Right cardiac atrium (tissue), 5 donors: ENCODE measurements at regions not wholly inside any gene's neighbourhood (a gene's known extent, or its start where the extent isn't known, plus 50 kb on each side); places are given as distances from the start of the nearest gene placed in this dataset.

Source experiments
- ATAC-seq, 2 donors: fragments of 200-7000 bp; cut with Tn5 transposase; one replicate each; pipeline versions ENCODE4 v1.8.0 to v1.9.1; 2020; ENCODE audit warnings: moderate library complexity in 2 of 2, mild to moderate bottlenecking in 1 of 2
- DNase-seq, 3 donors: peaks; one replicate each; pipeline ENCODE4 v3.0.0-alpha.2; 2020
- H3K27ac ChIP-seq: one replicate; pipeline ENCODE4 v1.5.1; 2013; ENCODE audit warnings: mild to moderate bottlenecking, low read length, control low read depth, moderate library complexity
- H3K27me3 ChIP-seq: one replicate; pipeline ENCODE4 v1.6.1; 2013; ENCODE audit not compliant: control insufficient read depth, insufficient read depth
- H3K4me1 ChIP-seq: one replicate; pipeline ENCODE4 v1.6.1; 2013; ENCODE audit warnings: low read length; ENCODE audit not compliant: control insufficient read depth, insufficient read depth
- H3K4me3 ChIP-seq: one replicate; pipeline ENCODE4 v1.5.1; 2013; ENCODE audit warnings: low read length, control low read depth
- H3K9me3 ChIP-seq: one replicate; pipeline ENCODE4 v1.6.1; 2013; ENCODE audit warnings: low read length; ENCODE audit not compliant: control insufficient read depth
- WGBS: extraction: QIAGEN DNeasy Blood & Tissue Kit; methylation state at CpG from one replicate; pipeline ENCODE4 v1.1.7; 2013; 5-methylcytosine and 5-hydroxymethylcytosine counted together
- intact Hi-C, 4 donors: fragments of 100-400 bp; cut with DNase I; formaldehyde crosslinking; loops; one replicate each; pipeline versions ENCODE4 v1.11.0 to v1.14.0; 2022 to 2023
- microRNA-seq, 2 donors: library from miRNA; unstranded; fragments of <30 nt; microRNA quantifications; one replicate each; pipeline ENCODE4 v1.2.0, GENCODE V29; 2020 to 2021
- donor health status: healthy with polysubstance abuse.
- donor health status: DM: no; HTN: yes; CAD: no.
- donor health status: DM: no; HTN: no; CAD: no.
- donor health status: DM: no; HTN: yes; CAD: no; lungs with severe emphysema.
- donor health status: DM: yes; HTN: yes; CAD: no.

GRCh38 chr7:18437101-18437500 is 58.4 kb upstream of the HDAC9 start:
- intact Hi-C loops: no loop called here
- no peak overlapping the region for H3K4me3 ChIP-seq
- no peak overlapping the region for H3K27ac ChIP-seq
- 57% methylated on average over 1 of the region's 1 CpG for WGBS
- H3K4me1 ChIP-seq: no peaks in the 10 kb centered on the region
- no peaks in the 10 kb centered on the region for H3K27me3 ChIP-seq
- ATAC-seq (no peak), DNase-seq (no peak)
- no peaks in the 10 kb centered on the region for H3K9me3 ChIP-seq

- H3K27ac ChIP-seq: no peak overlapping the region
- WGBS: 45% methylated on average over 2 of the region's 2 CpGs
- intact Hi-C loops: no loop called here
- H3K4me1 ChIP-seq: no peaks in the 10 kb centered on the region
- H3K4me3 ChIP-seq: no peak overlapping the region
- H3K9me3 ChIP-seq: no peaks in the 10 kb centered on the region
- H3K27me3 ChIP-seq: no peaks in the 10 kb centered on the region
- DNase-seq (no peak), ATAC-seq (no peak)
Observed at GRCh38 chr7:18440934-18441333, 54.6 kb upstream of the HDAC9 start.

DNA sequence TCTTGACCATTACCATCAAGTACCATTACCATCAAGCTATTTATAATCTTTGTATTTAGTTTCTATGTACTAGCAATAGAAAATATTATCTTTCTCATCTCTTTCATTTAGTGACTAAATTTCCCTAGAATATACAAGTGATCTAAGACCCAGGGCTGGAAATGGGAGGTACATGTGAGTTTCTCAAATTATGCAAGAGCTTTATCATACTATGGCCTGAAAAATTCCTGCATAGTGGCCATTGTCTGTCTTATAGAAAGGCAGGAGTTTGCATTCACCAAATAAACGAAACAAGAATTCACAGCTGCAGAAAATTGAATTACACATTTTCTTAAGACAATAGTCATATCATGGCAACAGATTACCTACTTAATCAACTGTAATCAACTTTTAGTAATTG is 50.7 kb upstream of the HDAC9 start:
- 82% methylated on average over 1 of the region's 1 CpG for WGBS
- intact Hi-C loops: no loop called here
- DNase-seq (no peak), ATAC-seq (no peak)
- Histone ChIP-seq H3K4me1 (no peaks in the 10 kb centered on the region), H3K27ac (no peak overlapping the region), H3K9me3 (no peaks in the 10 kb centered on the region), H3K4me3 (no peak overlapping the region), H3K27me3 (no peaks in the 10 kb centered on the region)

DNA sequence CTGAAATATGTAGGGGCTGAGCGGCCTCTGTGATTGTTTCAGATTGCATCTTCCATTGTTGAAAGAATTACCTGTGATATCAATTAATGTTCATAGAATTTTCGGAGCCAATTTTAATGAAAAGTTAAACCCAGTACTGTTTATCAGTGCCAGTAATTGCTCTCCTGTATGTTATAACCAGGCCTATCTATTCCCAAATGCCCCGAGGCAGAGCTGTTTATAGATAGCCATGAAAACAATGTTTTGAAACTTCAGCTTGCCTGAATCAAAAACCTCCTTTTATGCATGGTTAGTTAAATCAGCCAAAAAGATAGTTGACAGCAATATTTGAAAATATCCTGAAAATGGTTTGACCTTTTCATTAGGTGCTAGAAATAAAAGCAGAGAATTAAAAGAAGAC is 50.1 kb upstream of the HDAC9 start:
- Histone ChIP-seq H3K27me3 (no peaks in the 10 kb centered on the region), H3K9me3 (no peaks in the 10 kb centered on the region), H3K27ac (no peak overlapping the region), H3K4me1 (no peaks in the 10 kb centered on the region), H3K4me3 (no peak overlapping the region)
- WGBS: 55% methylated on average over 3 of the region's 3 CpGs
- intact Hi-C loops: no loop called here
- ATAC-seq (no peak), DNase-seq (no peak)

Small RNA genes in the stretch of these regions (microRNA-seq; reads per million reads assigned to microRNA genes)
- 0 reads per million in 2 donors for gene MIR1302-6
